NCI-H2196 treated with DMSO at 0.1 percent for 48 hours (cell line): ENCODE measurements at regions not wholly inside any gene's neighbourhood (a gene's known extent, or its start where the extent isn't known, plus 50 kb on each side); places are given as distances from the start of the nearest gene placed in this dataset.
"Not testable (repeated sequence)": the region's sequence is repeated elsewhere in the genome, so short reads cannot be mapped to it uniquely, and the experiment has no call there.

Source experiments
- DNase-seq: peaks from one replicate; lab custom pipeline; 2025; ENCODE audit not compliant: unreplicated experiment; lab: John Stamatoyannopoulos, UW

- DNase-seq = no peak
These were observed 683.6 kb downstream of the BCKDHB start for GRCh38 chr6:80789912-80790570.

GRCh38 chr6:80783271-80783670 lies 676.8 kb downstream of the BCKDHB start:
- DNase-seq = not testable (repeated sequence)

- DNase-seq = no peak
These were observed 665.5 kb downstream of the BCKDHB start for GRCh38 chr6:80771941-80772340.

GRCh38 chr6:80769106-80769505 lies 662.6 kb downstream of the BCKDHB start:
- no peak for DNase-seq

- DNase-seq = no peak
These were observed 661.3 kb downstream of the BCKDHB start for GRCh38 chr6:80767808-80768207.

GRCh38 chr6:80744213-80744612 lies 637.7 kb downstream of the BCKDHB start:
- no peak for DNase-seq

- no peak for DNase-seq
These were observed 636.0 kb downstream of the BCKDHB start for GRCh38 chr6:80742481-80742880.

GRCh38 chr6:80733641-80734040 lies 627.2 kb downstream of the BCKDHB start:
- no peak for DNase-seq

- DNase-seq = no peak
These were observed 622.4 kb downstream of the BCKDHB start for GRCh38 chr6:80728830-80729229.

- DNase-seq = no peak
These were observed 621.8 kb downstream of the BCKDHB start for GRCh38 chr6:80728101-80728750.

GRCh38 chr6:80725156-80725930 lies 618.9 kb downstream of the BCKDHB start:
- DNase-seq = no peak

- no peak for DNase-seq
These were observed 614.4 kb downstream of the BCKDHB start for GRCh38 chr6:80720824-80721223.

- no peak for DNase-seq
These were observed 608.0 kb downstream of the BCKDHB start for GRCh38 chr6:80714513-80714912.

GRCh38 chr6:80698459-80698858 lies 592.0 kb downstream of the BCKDHB start:
- DNase-seq = no peak

GRCh38 chr6:80696268-80696667 lies 589.8 kb downstream of the BCKDHB start:
- no peak for DNase-seq

GRCh38 chr6:80690551-80691131 lies 584.2 kb downstream of the BCKDHB start:
- no peak for DNase-seq

GRCh38 chr6:80689716-80690395 lies 583.4 kb downstream of the BCKDHB start:
- no peak for DNase-seq

- no peak for DNase-seq
These were observed 573.5 kb downstream of the BCKDHB start for GRCh38 chr6:80679992-80680391.

GRCh38 chr6:80676386-80676785 lies 569.9 kb downstream of the BCKDHB start:
- no peak for DNase-seq

GRCh38 chr6:80674669-80675068 lies 568.2 kb downstream of the BCKDHB start:
- no peak for DNase-seq

- DNase-seq = no peak
These were observed 566.9 kb downstream of the BCKDHB start for GRCh38 chr6:80673367-80673766.
